Esophagus squamous epithelium (tissue), 4 donors: ENCODE measurements at regions not wholly inside any gene's neighbourhood (a gene's known extent, or its start where the extent isn't known, plus 50 kb on each side); places are given as distances from the start of the nearest gene placed in this dataset.
"Not testable (repeated sequence)": the region's sequence is repeated elsewhere in the genome, so short reads cannot be mapped to it uniquely, and the experiment has no call there.

Source experiments
- CTCF ChIP-seq, 6 experiments: fragments of 450-650 bp in 4 of 6; fragments of 200-600 bp in 2 of 6; sonication (generic) in 2 of 6; IDR thresholded peaks; one replicate each; pipeline ENCODE4 v1.5.1; 2016 to 2019; ENCODE audit warnings: antibody characterized with exemption in 6 of 6, mild to moderate bottlenecking in 4 of 6, moderate library complexity in 4 of 6
- POLR2A ChIP-seq, 4 donors: fragments of 450-650 bp; IDR thresholded peaks; one replicate each; pipeline ENCODE4 v1.6.1; 2017; ENCODE audit warnings: antibody characterized with exemption in 4 of 4, mild to moderate bottlenecking in 4 of 4, moderate library complexity in 3 of 4

DNA sequence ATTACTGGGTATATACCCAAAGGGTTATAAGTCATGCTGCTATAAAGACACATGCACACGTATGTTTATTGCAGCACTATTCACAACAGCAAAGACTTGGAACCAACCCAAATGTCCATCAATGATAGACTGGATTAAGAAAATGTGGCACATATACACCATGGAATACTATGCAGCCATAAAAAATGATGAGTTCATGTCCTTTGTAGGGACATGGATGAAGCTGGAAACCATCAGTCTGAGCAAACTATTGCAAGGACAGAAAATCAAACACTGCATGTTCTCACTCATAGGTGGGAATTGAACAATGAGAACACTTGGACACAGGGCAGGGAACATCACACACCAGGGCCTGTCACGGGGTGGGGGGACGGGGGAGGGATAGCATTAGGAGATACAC lies 254.9 kb upstream of the AGTR2 start:
- not testable (repeated sequence) for TF ChIP-seq CTCF, POLR2A (IDR thresholded peaks at IDR 0.05)
